ENCODE measurements at regions not wholly inside any gene's neighbourhood (a gene's known extent, or its start where the extent isn't known, plus 50 kb on each side); places are given as distances from the start of the nearest gene placed in this dataset.
"Not testable (repeated sequence)": the region's sequence is repeated elsewhere in the genome, so short reads cannot be mapped to it uniquely, and the experiment has no call there.

- no peak overlapping the region for H3K4me3 ChIP-seq (ENCODE audit: low read depth, low read length)
- no peak for DNase-seq (ENCODE audit: low read depth)
Observed at GRCh38 chr2:194332799-194333490, 1324.1 kb upstream of the SLC39A10 start.

DNA sequence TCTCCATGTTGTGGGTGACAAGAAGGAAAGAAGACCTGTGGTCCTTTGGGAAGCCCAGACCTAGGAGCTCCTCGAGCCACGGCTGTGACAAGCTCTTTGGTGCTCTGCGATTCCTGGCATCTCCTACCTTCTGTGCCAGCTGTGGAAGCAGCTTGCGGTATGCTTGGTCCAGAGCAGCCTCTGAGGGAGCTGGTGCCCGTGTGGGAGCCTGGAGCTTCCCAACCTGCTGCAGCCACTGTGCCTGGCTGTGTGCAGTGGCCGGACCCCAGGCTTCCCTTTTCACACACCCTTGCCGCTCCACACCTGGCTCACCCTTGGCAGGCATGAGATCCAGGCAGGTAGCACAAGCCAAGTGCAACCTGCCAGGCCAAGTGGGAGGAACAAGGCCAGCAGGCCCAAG lies 1328.6 kb upstream of the SLC39A10 start:
- no peak for DNase-seq (ENCODE audit: low read depth)
- no peak overlapping the region for H3K4me3 ChIP-seq (ENCODE audit: low read depth, low read length)

GRCh38 chr2:194327196-194327888 lies 1329.7 kb upstream of the SLC39A10 start:
- no peak for DNase-seq (ENCODE audit: low read depth)
- H3K4me3 ChIP-seq (ENCODE audit: low read depth, low read length), result no peak overlapping the region

DNA sequence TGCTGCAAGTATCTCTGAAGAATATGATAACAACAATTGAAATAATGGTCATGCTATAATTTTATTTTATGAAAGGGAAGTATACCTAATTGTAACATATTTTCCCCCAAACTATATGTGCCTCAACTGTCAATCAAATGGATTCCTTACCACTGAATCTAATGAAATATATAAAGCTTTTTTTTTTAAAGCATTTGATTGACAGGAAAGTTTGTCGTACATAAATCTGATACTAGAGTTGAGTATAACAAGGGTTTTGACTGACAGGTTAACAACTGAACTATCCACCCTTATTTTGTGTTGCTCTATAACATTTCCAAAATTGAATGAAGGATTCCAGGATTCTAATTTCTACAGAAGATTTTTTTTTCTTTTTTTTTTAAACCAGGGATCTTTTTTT lies 1333.3 kb upstream of the SLC39A10 start:
- no peak for DNase-seq (ENCODE audit: low read depth)
- H3K4me3 ChIP-seq (ENCODE audit: low read depth, low read length), result no peak overlapping the region

DNA sequence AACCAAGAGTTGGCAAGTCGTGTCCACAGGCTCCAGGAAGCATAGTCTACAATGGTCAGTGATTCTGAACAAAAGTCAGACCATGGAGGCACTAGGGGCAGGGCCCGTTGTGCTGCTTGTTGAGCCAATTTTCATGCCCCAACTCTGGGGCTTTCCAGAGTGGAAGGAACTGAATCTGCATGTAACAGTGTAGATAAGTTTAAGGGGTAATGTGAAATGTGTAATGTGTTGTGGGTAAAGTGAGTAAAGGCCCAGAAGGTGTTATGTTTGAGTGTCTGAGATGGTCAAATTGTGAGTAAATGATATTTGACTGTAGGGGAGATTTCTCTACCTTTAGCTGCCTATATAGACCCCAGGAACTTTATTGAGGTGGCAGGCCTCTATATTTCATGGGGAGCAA lies 1336.5 kb upstream of the SLC39A10 start:
- DNase-seq (ENCODE audit: low read depth), result no peak
- H3K4me3 ChIP-seq (ENCODE audit: low read depth, low read length), result no peak overlapping the region

DNA sequence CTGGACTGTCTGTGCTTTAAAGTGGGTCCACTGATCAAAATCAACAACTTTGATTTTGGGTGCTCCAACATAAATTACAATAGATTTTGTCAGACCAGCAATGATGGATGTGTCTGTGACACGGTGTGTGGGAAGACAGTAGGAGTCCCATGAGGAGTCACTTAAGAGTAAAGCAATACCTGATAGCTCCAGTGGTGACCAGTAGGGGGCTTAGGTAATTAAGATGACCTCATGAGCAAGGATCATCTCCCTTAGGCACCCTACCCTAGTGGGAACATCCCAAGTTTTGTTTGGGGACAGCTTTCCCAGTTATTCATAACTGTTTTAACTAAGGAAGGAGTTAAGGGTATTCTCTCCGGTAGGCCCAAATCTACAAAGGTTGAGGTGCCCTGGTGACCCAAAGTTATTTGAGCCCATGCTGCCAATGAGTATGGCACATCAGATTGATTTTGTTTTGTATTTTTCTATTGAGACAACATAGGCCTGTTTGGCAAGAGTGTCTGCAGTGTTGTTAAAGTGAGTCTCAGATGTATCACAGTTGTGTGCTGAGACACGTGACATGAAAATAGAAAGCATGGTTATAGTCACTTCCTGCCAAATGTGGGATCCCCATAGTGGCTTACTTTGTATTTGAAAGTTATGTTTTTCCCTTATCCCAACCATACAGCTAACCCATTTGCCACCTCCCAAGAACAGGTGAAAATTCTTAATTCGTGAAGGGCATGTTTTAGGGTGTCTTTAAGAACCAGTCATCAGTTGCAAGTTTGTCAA lies 1337.6 kb upstream of the SLC39A10 start:
- DNase-seq (ENCODE audit: low read depth), result no peak
- no peak overlapping the region for H3K4me3 ChIP-seq (ENCODE audit: low read depth, low read length)

DNA sequence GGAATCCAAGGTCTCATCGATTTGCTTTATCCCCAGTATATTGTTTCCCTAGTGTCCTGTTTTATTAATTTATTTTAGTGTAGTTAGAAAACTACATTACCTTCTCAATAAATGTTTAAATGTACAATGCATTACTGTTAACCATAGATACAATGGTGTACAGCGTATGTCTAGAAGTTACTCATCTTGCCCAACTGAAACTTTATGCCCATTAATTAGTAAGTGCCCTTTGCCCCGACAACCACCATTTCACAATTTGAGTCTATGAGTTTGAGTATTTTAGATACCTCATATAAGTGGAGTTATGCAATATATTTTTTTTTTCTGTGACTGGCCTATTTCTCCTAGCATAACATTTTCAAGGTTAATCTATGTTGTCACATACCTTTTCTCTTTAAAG lies 1343.0 kb upstream of the SLC39A10 start:
- DNase-seq (ENCODE audit: low read depth), result no peak

GRCh38 chr2:194304191-194304590 lies 1352.8 kb upstream of the SLC39A10 start:
- no peak overlapping the region for H3K4me3 ChIP-seq (ENCODE audit: low read depth, low read length)
- DNase-seq (ENCODE audit: low read depth), result no peak

More for the DNA sequence above, 1343.0 kb upstream of the SLC39A10 start:
- H3K4me3 ChIP-seq (ENCODE audit: low read depth, low read length), result no peak overlapping the region

GRCh38 chr2:194301946-194302345 lies 1355.1 kb upstream of the SLC39A10 start:
- H3K4me3 ChIP-seq (ENCODE audit: low read depth, low read length), result no peak overlapping the region
- no peak for DNase-seq (ENCODE audit: low read depth)

GRCh38 chr2:194294156-194294555 lies 1362.9 kb upstream of the SLC39A10 start:
- no peak for DNase-seq (ENCODE audit: low read depth)
- no peak overlapping the region for H3K4me3 ChIP-seq (ENCODE audit: low read depth, low read length)

GRCh38 chr2:194291104-194291503 lies 1365.9 kb upstream of the SLC39A10 start:
- DNase-seq (ENCODE audit: low read depth), result no peak

DNA sequence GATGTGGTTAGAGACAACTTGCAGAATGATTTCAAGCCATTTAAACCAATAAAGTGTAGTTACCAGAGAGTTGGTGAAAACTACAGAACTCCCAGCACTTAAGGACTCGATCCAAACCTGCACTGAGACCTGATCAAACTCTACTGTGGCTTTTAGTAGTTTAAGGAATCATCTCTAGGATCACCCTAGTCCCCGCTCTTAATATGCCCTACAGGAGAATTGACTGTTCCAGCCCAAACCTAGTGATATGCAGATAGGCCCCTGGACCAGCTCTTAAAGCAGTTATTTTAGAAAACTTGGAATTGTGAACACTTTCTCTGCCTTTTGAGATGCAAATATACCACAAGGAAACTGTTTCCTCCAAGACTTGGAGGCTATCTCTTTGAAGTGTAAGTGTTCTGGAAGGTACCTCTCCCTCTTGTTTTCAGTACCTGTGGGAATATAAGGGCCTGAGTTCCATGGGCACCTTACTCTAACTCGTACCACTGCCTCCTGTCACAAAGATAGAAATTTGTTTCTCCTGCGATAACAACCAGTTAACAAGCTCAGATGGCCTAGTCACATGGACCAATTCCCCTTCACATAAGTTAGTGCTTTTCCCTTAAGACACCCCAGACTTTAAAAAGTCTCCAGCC lies 1367.2 kb upstream of the SLC39A10 start:
- no peak for DNase-seq (ENCODE audit: low read depth)
- H3K4me3 ChIP-seq (ENCODE audit: low read depth, low read length), result no peak overlapping the region

More at GRCh38 chr2:194291104-194291503, 1365.9 kb upstream of the SLC39A10 start:
- no peak overlapping the region for H3K4me3 ChIP-seq (ENCODE audit: low read depth, low read length)

GRCh38 chr2:194276667-194277066 lies 1380.4 kb upstream of the SLC39A10 start:
- not testable (repeated sequence) for DNase-seq (ENCODE audit: low read depth); H3K4me3 ChIP-seq (ENCODE audit: low read depth, low read length)

DNA sequence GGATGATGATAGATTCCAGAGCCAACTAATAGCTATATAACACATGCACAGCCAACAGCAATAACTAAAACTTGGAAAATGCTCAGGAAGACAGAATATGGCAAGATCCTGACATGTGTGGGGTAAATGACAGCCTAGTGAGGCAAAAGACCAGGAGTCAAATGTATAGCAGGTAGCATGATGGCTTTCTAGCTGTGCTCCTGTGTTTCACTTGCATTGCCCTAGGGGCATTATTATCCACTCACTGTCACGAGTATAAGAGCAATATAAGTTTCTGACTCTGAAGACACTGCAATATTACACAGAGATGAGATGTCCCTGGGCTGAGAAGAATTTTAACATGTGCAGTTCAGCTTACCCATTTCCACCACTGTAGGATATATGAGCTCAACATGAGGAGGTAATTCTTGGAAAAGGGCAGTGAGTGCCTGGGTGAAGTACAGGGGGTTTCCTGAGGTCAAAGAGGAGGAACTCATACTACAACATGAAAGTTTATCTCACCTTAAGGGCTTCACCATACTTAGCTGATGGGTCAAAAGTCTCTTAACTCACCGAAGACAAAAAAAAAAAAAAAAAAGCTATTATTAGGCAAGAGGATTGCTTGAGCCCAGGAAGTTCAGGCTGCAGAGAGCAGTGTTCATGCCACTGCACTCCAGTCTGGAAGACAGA lies 1385.6 kb upstream of the SLC39A10 start:
- no peak overlapping the region for H3K4me3 ChIP-seq (ENCODE audit: low read depth, low read length)
- DNase-seq (ENCODE audit: low read depth), result no peak

GRCh38 chr2:194270648-194271047 lies 1386.4 kb upstream of the SLC39A10 start:
- no peak overlapping the region for H3K4me3 ChIP-seq (ENCODE audit: low read depth, low read length)
- no peak for DNase-seq (ENCODE audit: low read depth)

GRCh38 chr2:194264586-194264985 lies 1392.4 kb upstream of the SLC39A10 start:
- DNase-seq (ENCODE audit: low read depth), result no peak
- H3K4me3 ChIP-seq (ENCODE audit: low read depth, low read length), result no peak overlapping the region

GRCh38 chr2:194260185-194260584 lies 1396.8 kb upstream of the SLC39A10 start:
- no peak for DNase-seq (ENCODE audit: low read depth)
- no peak overlapping the region for H3K4me3 ChIP-seq (ENCODE audit: low read depth, low read length)

DNA sequence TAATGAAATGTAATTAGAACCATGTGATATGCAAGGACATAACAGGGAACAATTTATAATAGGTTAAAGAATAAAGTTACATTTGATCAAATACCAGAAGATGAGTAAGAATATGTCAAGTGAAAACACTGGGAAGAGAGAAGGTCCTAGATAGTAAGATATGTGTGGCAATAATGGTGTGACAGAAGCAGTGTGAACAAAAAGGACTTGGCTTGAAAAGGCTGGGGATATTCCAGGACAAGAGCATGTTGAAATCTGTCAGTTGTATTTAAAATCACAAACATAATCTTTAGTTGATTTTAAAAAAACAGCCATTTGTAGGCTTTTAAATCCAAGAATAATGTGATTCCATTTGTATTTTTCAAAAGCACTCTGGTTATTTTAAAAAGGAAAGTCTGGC lies 1399.9 kb upstream of the SLC39A10 start:
- H3K4me3 ChIP-seq (ENCODE audit: low read depth, low read length), result no peak overlapping the region
- no peak for DNase-seq (ENCODE audit: low read depth)

GRCh38 chr2:194253528-194254259 lies 1403.3 kb upstream of the SLC39A10 start:
- H3K4me3 ChIP-seq (ENCODE audit: low read depth, low read length), result no peak overlapping the region
- no peak for DNase-seq (ENCODE audit: low read depth)

Data from skeletal muscle cell (primary cell).